HL-60 (cell line): ENCODE measurements at regions not wholly inside any gene's neighbourhood (a gene's known extent, or its start where the extent isn't known, plus 50 kb on each side); places are given as distances from the start of the nearest gene placed in this dataset.

Source experiments
- DNase-seq, 2 experiments: peaks; one replicate each; pipeline ENCODE4 v3.0.0-alpha.2; 2010 to 2020; ENCODE audit warnings: low read depth in 1 of 2, low spot score in 1 of 2
- H3K27ac ChIP-seq: fragments of 250-450 bp; sonication (Bioruptor Pico); replicated peaks from 2 replicates; pipeline ENCODE4 v1.5.1; 2020; ENCODE audit warnings: mild to moderate bottlenecking, moderate library complexity
- H3K27me3 ChIP-seq: fragments of 250-450 bp; sonication (Bioruptor Pico); 2 replicates; pipeline ENCODE4 v1.5.1; 2021; ENCODE audit warnings: mild to moderate bottlenecking, moderate library complexity; ENCODE audit not compliant: insufficient read depth, poor library complexity, severe bottlenecking
- H3K4me3 ChIP-seq: replicated peaks from 2 replicates; pipeline ENCODE4 v1.5.1; 2011; ENCODE audit warnings: mild to moderate bottlenecking, control low read depth, low read length; ENCODE audit not compliant: insufficient read depth
- CTCF ChIP-seq: IDR thresholded peaks from one replicate; pipeline ENCODE4 v1.5.1; 2011; ENCODE audit warnings: low read length, control low read depth, inconsistent platforms; ENCODE audit not compliant: insufficient read depth
- GABPA ChIP-seq: IDR thresholded peaks from 2 replicates; pipeline ENCODE4 v1.6.1; 2012; ENCODE audit warnings: low read depth
- POLR2AphosphoS5 ChIP-seq: IDR thresholded peaks from 2 replicates; pipeline ENCODE4 v1.6.1; 2012; ENCODE audit warnings: low read depth
- REST ChIP-seq: IDR thresholded peaks from 2 replicates; pipeline ENCODE4 v1.6.1; 2012; ENCODE audit warnings: low read depth; ENCODE audit not compliant: insufficient replicate concordance
- SPI1 ChIP-seq: IDR thresholded peaks from 2 replicates; pipeline ENCODE4 v1.6.1; 2012; ENCODE audit warnings: low read depth, mild to moderate bottlenecking, borderline replicate concordance

GRCh38 chr3:115523458-115523857 lies 99.9 kb upstream of the GAP43 start:
- no peak for DNase-seq
- Histone ChIP-seq H3K27ac (no peak overlapping the region), H3K27me3 (no peaks in the 10 kb centered on the region), H3K4me3 (no peak overlapping the region)
- no peak for TF ChIP-seq GABPA
- TF ChIP-seq SPI1: no peak
- TF ChIP-seq POLR2AphosphoS5: no peak
- TF ChIP-seq REST: no peak
- TF ChIP-seq CTCF: no peak

GRCh38 chr3:115524549-115524948 lies 98.8 kb upstream of the GAP43 start:
- Histone ChIP-seq H3K27me3 (no peaks in the 10 kb centered on the region), H3K27ac (no peak overlapping the region), H3K4me3 (no peak overlapping the region)
- no peak for TF ChIP-seq GABPA
- no peak for TF ChIP-seq REST
- TF ChIP-seq CTCF: no peak
- TF ChIP-seq POLR2AphosphoS5: no peak
- TF ChIP-seq SPI1: no peak
- no peak for DNase-seq

- no peak overlapping the region for H3K4me3 ChIP-seq
- DNase-seq: no peak
- no peak overlapping the region for H3K27ac ChIP-seq
- no peak for TF ChIP-seq GABPA
- TF ChIP-seq POLR2AphosphoS5: no peak
- TF ChIP-seq CTCF: no peak
- no peak for TF ChIP-seq SPI1
- no peak for TF ChIP-seq REST
- peaks cover 2% of the 10 kb centered on the region for H3K27me3 ChIP-seq
These were observed 97.6 kb upstream of the GAP43 start for GRCh38 chr3:115525731-115526130.
